Thyroid gland (tissue), 4 donors: ENCODE measurements at regions not wholly inside any gene's neighbourhood (a gene's known extent, or its start where the extent isn't known, plus 50 kb on each side); places are given as distances from the start of the nearest gene placed in this dataset.

Experiments used
- DNase-seq, 2 donors: peaks; one replicate each; pipeline ENCODE4 v3.0.0-alpha.2; 2019
- H3K27ac ChIP-seq, 3 donors: fragments of 200-600 bp; sonication (generic); 1 replicate in 2 of 3; 2 replicates in 1 of 3; pipeline ENCODE4 v1.5.1; 2016 to 2019; ENCODE audit warnings: mild to moderate bottlenecking in 1 of 3, moderate library complexity in 1 of 3
- H3K27me3 ChIP-seq: fragments of 200-600 bp; sonication (generic); one replicate; pipeline ENCODE4 v1.5.1; 2019
- H3K36me3 ChIP-seq, 2 donors: fragments of 200-600 bp; sonication (generic); one replicate each; pipeline ENCODE4 v1.5.1; 2016 to 2019
- H3K4me1 ChIP-seq, 2 donors: fragments of 200-600 bp; sonication (generic); one replicate each; pipeline ENCODE4 v1.5.1; 2017 to 2019
- H3K4me3 ChIP-seq, 3 donors: fragments of 200-600 bp; sonication (generic); replicated peaks in 1 of 3; 1 replicate in 2 of 3; 2 replicates in 1 of 3; pipeline ENCODE4 v1.5.1; 2016; ENCODE audit warnings: mild to moderate bottlenecking in 1 of 3
- H3K9me3 ChIP-seq: fragments of 200-600 bp; sonication (generic); one replicate; pipeline ENCODE4 v1.5.1; 2017
- POLR2A ChIP-seq, 2 donors: fragments of 450-650 bp; IDR thresholded peaks; one replicate each; pipeline ENCODE4 v1.6.1; 2017; ENCODE audit warnings: antibody characterized with exemption in 2 of 2, mild to moderate bottlenecking in 2 of 2, moderate library complexity in 1 of 2
- WGBS, 2 donors: methylation state at CpG; one replicate each; pipeline ENCODE4 v1.1.5; 2017; 5-methylcytosine and 5-hydroxymethylcytosine counted together
- intact Hi-C: fragments of 100-400 bp; cut with DNase I; formaldehyde crosslinking; loops from one replicate; pipeline ENCODE4 v1.15.1; 2023
- TF ChIP-seq, protein P1 (sequence below), 6 experiments: fragments of 200-600 bp in 3 of 6; fragments of 450-650 bp in 3 of 6; sonication (generic) in 3 of 6; IDR thresholded peaks; one replicate each; pipeline ENCODE4 v1.5.1; 2016 to 2019; ENCODE audit warnings: antibody characterized with exemption in 6 of 6, mild to moderate bottlenecking in 2 of 6, inconsistent platforms in 1 of 6, moderate library complexity in 1 of 6

DNA sequence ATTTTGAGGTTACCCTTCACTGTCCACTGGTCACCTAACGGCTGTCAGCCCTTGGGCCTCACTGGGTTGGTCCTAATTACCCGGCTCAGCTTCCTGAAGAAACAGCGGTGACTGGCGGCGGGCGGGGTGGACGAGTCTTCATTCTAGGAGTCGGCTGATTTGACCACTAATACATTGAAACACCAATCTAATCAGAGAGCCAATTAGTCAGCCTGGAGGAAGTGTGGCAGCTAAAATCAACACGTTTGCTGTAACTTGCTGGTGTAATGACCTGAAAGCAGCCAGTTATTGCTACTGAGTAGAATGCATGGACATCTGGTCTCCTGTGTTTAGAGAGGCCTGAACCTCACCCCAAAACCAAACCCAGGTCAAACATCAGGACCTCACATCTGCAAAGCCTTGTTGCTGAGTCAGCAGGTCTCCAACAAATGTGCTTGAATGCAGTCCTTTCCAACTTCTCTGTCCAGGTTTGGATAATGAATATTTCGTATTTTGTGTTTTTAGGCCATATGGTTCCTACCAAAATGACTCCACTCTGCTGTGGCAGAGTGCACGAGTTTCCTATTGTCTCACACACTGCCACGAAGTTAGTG, 496.4 kb downstream of the BRD1 start:
- Histone ChIP-seq H3K27me3 (no peaks in the 10 kb centered on the region), H3K27ac (no peak overlapping the region), H3K9me3 (no peaks in the 10 kb centered on the region), H3K36me3 (no peaks in the 10 kb centered on the region), H3K4me3 (no peak overlapping the region), H3K4me1 (no peaks in the 10 kb centered on the region)
- WGBS, 2 donors: 82% methylated on average over 12 of the region's 12 CpGs
- intact Hi-C loops: no loop called here
- TF ChIP-seq, protein P1, sequence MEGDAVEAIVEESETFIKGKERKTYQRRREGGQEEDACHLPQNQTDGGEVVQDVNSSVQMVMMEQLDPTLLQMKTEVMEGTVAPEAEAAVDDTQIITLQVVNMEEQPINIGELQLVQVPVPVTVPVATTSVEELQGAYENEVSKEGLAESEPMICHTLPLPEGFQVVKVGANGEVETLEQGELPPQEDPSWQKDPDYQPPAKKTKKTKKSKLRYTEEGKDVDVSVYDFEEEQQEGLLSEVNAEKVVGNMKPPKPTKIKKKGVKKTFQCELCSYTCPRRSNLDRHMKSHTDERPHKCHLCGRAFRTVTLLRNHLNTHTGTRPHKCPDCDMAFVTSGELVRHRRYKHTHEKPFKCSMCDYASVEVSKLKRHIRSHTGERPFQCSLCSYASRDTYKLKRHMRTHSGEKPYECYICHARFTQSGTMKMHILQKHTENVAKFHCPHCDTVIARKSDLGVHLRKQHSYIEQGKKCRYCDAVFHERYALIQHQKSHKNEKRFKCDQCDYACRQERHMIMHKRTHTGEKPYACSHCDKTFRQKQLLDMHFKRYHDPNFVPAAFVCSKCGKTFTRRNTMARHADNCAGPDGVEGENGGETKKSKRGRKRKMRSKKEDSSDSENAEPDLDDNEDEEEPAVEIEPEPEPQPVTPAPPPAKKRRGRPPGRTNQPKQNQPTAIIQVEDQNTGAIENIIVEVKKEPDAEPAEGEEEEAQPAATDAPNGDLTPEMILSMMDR (IDR thresholded peaks at IDR 0.05): no peak
- no peak for TF ChIP-seq POLR2A (IDR thresholded peaks at IDR 0.05)
- DNase-seq: no peak

DNA sequence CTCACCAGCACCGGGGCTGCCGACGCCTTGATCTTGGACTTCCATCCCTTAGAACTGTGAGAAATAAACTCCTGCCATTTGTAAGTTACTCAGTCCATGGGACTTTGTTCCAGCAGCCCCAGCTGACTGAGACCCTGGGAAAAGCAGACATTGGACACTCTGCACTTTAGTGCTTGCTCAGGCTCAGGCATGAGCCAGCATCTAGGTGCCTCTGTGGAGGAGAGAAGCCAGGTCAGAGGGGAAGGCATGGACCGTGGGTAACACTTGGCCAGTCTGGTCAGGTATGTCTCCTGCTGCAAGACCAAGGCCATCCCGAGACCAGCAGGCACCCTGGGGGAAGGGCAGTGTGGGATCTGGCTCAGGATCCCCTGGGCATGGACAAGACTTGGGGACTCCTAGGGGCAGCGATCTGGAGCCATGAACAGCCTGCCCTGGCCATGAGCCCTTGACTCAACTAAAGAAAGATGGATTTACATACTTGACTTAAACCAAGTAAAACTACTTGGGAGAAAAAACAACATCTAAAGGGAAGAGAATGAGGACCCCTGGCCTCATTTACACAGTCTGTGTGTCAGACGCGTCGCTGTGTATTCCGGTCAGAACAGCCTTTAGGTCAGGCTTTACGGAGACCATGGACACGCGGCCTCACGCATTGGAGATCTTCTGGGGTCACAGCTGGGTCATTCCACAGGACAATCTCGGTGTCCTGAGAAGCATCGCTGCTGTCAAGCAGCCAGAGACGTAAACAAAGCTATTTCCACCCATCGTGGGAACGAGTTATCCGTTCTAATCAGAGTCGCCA, 497.1 kb downstream of the BRD1 start:
- no peak for DNase-seq
- intact Hi-C loops: no loop called here
- Histone ChIP-seq H3K9me3 (no peaks in the 10 kb centered on the region), H3K27me3 (no peaks in the 10 kb centered on the region), H3K4me3 (no peak overlapping the region), H3K4me1 (no peaks in the 10 kb centered on the region), H3K36me3 (no peaks in the 10 kb centered on the region), H3K27ac (no peak overlapping the region)
- TF ChIP-seq POLR2A (IDR thresholded peaks at IDR 0.05): no peak
- TF ChIP-seq, protein P1 (IDR thresholded peaks at IDR 0.05): no peak
- 79 to 80% methylated on average over 17 to 19 of the region's 21 CpGs for WGBS, 2 donors

DNA sequence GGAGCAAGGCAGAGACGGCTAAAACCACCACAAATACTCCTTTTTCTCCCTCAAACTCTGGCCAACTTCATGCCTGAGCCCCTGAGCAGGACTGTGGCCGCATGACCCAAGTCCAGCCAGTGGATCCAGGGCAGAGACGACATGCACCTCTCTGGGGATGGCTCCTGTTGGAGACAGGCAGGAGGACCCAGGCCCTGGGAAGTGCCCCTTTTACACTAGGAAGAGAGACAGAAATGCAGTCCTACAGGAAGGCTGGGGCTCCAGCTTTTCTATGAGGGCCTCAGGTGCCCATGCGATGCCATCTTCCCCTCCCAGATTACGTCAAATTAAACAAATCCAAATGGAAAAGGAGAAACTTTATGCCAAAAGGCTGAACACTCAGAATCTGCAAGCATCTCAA, 498.0 kb downstream of the BRD1 start:
- DNase-seq: no peak
- intact Hi-C loops: no loop called here
- no peak overlapping the region for H3K27ac ChIP-seq
- no peaks in the 10 kb centered on the region for H3K9me3 ChIP-seq
- TF ChIP-seq, protein P1 (IDR thresholded peaks at IDR 0.05): no peak
- no peak for TF ChIP-seq POLR2A (IDR thresholded peaks at IDR 0.05)
- 60 to 64% methylated on average over 5 of the region's 5 CpGs for WGBS, 2 donors
- H3K4me3 ChIP-seq: no peak overlapping the region
- no peaks in the 10 kb centered on the region for H3K36me3 ChIP-seq
- no peaks in the 10 kb centered on the region for H3K4me1 ChIP-seq
- no peaks in the 10 kb centered on the region for H3K27me3 ChIP-seq

DNA sequence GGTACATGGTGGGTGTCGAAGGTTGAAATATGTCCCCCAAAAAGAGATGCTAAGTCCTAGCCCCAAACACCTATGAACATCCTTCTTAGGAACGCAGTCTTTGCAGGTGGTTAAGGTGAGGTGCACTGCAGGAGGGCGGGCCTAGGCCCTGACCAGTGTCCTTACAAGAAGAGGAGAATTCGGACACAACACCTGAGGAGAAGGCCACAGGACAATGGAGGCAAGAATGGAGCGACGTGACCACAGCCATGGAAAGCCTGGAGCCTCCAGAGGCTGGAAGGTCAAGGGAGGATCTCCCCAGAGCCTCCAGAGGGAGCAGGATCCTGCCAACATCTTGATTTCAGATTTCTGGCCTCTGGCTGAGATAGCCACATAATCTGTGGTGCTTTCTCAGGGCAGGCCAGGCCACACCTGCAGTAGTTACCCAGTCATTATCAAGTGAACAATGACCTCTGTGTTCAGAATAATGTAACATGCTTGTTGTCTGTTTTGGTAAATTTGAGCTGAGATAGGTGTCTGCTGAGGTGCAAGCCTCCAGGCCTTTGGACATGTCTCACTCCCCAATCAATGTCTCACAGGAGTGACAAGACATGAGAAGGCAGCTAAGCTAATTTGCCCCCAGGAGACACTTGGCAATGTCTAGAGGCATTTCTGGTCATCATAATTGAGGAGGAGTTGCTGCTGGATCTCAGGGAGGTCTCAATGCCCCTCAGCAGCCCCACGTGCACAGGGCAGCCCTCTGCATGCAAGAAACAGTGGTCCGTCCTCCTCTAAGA, 498.9 kb downstream of the BRD1 start:
- WGBS, 2 donors: 63 to 81% methylated on average over 8 of the region's 8 CpGs
- no peak overlapping the region for H3K4me3 ChIP-seq
- H3K27me3 ChIP-seq: no peaks in the 10 kb centered on the region
- no peaks in the 10 kb centered on the region for H3K9me3 ChIP-seq
- no peaks in the 10 kb centered on the region for H3K4me1 ChIP-seq
- no peak overlapping the region for H3K27ac ChIP-seq
- TF ChIP-seq, protein P1 (IDR thresholded peaks at IDR 0.05): no peak
- TF ChIP-seq POLR2A (IDR thresholded peaks at IDR 0.05): no peak
- no peak for DNase-seq
- intact Hi-C loops: no loop called here
- no peaks in the 10 kb centered on the region for H3K36me3 ChIP-seq

DNA sequence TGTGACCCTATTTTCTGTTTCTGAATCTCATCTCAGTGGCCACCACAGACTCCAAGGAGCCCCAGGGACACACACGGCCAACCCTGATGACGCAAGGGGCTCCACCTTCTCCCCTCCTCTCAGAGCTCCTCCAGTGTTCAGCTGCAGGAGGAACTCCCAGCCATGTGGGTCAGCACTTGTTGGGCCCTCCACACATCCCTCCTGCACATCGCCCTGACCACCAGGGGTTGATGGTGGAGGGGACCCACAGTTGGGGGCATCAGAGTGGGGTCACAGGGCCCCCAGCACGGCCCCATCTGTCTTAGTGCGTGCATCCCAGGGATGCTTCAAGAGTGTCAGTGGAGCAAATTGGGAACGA, 499.6 kb downstream of the BRD1 start:
- intact Hi-C loops: no loop called here
- no peaks in the 10 kb centered on the region for H3K4me1 ChIP-seq
- no peak overlapping the region for H3K4me3 ChIP-seq
- no peaks in the 10 kb centered on the region for H3K36me3 ChIP-seq
- WGBS, 2 donors: 84 to 87% methylated on average over 5 to 6 of the region's 6 CpGs
- no peak for DNase-seq
- H3K27ac ChIP-seq: no peak overlapping the region
- no peaks in the 10 kb centered on the region for H3K9me3 ChIP-seq
- no peak for TF ChIP-seq POLR2A (IDR thresholded peaks at IDR 0.05)
- TF ChIP-seq, protein P1 (IDR thresholded peaks at IDR 0.05): no peak
- H3K27me3 ChIP-seq: no peaks in the 10 kb centered on the region
